ENCODE measurements at regions not wholly inside any gene's neighbourhood (a gene's known extent, or its start where the extent isn't known, plus 50 kb on each side); places are given as distances from the start of the nearest gene placed in this dataset.
A peak's percentile ranks its signal among the peaks of the same experiment; 100 is the strongest.

DNA sequence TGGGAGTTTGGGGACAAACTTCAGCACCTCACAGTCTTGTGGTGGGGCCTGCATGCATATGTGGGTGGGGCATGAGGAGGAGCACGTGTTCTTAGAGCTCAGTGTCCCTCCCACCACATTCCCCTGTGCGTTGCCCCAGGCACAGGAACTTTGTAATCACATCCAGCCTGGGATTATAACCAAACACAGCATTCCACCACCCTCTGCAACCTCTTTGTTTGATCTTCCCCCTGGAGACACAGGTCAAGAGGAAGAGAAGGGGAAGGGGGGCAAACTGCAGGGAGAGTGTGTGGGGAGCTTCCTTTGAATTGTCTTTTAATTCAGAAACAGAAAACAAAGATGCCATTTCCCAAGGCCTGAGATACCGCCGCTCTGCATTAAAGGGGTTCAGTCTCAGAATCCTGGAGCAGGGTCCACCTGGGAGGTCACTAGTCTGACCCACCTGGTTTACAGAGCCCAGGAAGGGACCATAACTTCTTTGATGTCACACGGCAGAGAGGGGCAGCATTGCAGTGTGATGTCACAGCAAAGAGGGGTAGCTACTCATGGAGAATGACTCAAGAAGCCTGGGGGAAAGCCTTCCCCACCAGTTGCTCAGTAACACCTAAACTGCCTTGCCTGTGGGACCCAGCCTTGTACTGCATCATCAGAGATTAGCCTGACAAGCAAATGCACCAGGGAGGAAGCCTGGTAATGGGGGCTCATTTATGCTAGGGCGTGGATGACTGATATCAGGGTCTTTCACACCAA, 106.3 kb upstream of the RNU6-1 start:
- CTCF ChIA-PET: no interaction called here
- H3K27ac ChIP-seq (ENCODE audit: low read depth, low read length): no peak overlapping the region
- ATAC-seq: peak; percentile 85

DNA sequence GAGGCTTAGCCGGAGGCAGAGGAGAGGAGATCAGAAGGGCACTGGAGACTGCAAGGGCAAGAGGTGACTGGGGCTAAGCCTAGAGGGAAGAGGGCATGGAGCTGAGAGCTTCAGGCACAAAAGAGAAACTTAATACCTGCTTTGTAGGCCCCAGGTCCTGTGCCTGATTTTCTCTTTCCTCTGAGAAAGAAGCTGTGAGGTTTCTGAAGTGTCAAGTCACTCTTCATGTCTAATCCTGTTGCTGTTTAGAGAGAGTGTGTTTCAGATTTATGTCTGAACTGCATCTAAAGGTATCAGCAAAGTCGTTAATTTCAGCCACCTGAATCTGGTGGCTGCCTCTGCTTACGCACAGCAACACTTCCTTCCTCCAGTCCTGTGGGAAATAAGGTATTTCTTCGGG, 106.9 kb upstream of the RNU6-1 start:
- BruUV-seq (replicated peaks): no TSS peak
- ChIA-PET RAD21 (ENCODE audit: low non-redundant PET in 1 of 2, low total read pairs in 2 of 2, uncharacterized antibody in 2 of 2, unreplicated experiment in 2 of 2) (no interaction called here), POLR2A (no interaction called here), CTCF (no interaction called here)
- Histone ChIP-seq H3K9ac (ENCODE audit: low read length) (no peak overlapping the region), H3K4me3 (replicated peaks in 1 of 2; ENCODE audit: low read depth in 1 of 2, low read length in 2 of 2) (no peak overlapping the region), H3K27me3 (ENCODE audit: insufficient read depth, low read length) (no peaks in the 10 kb centered on the region), H3K9me3 (ENCODE audit: control insufficient read depth in 1 of 2, insufficient read depth in 1 of 2, low read depth in 1 of 2, low read length in 2 of 2) (no peaks in the 10 kb centered on the region), H3K36me3 (ENCODE audit: control insufficient read depth in 1 of 2, insufficient read depth in 2 of 2, low read length in 2 of 2) (no peaks in the 10 kb centered on the region), H3K27ac (ENCODE audit: low read depth, low read length) (no peak overlapping the region), H4K20me1 (ENCODE audit: insufficient read depth) (no peaks in the 10 kb centered on the region), H3K79me2 (ENCODE audit: insufficient read depth, low read length) (no peaks in the 10 kb centered on the region), H3K4me2 (ENCODE audit: low read length) (0 out of 2 replicates have a peak overlapping the region, but pooled peaks have one; percentile 36), H3K9me2 (ENCODE audit: insufficient read depth) (no peaks in the 10 kb centered on the region), H2AFZ (ENCODE audit: low read depth, low read length, poor library complexity, severe bottlenecking) (no peak overlapping the region), H3K4me1 (ENCODE audit: control insufficient read depth in 1 of 2, insufficient read depth in 2 of 2, low read length in 2 of 2) (peaks cover 18 to 21% of the 10 kb centered on the region in 2 experiments)
- DNase-seq (ENCODE audit: low read depth, low spot score) (no peak), ATAC-seq (peak; percentile 6; the same call in 1 of the 2 replicates)
- intact Hi-C loops (cut with micrococcal nuclease): no loop called here
- TF ChIP-seq POLR2AphosphoS5 (IDR thresholded peaks at IDR 0.05; ENCODE audit: low read depth, low read length) (no peak), YY1 (IDR thresholded peaks at IDR 0.05; ENCODE audit: extremely low read depth, insufficient replicate concordance, low read depth, low read length) (no peak), RAD21 (IDR thresholded peaks at IDR 0.05; ENCODE audit: low read depth) (no peak), EZH2 (IDR thresholded peaks at IDR 0.05) (no peak), FOSL1 (IDR thresholded peaks at IDR 0.05; ENCODE audit: low read depth) (no peak), EGR1 (IDR thresholded peaks at IDR 0.05; ENCODE audit: low read depth) (no peak), JUND (IDR thresholded peaks at IDR 0.05) (no peak), POLR2A (IDR thresholded peaks at IDR 0.05; ENCODE audit: borderline replicate concordance, extremely low read depth, insufficient read depth, insufficient read length) (no peak), SRF (IDR thresholded peaks at IDR 0.05; ENCODE audit: low read depth) (no peak)
- TF ChIP-seq, protein P1, sequence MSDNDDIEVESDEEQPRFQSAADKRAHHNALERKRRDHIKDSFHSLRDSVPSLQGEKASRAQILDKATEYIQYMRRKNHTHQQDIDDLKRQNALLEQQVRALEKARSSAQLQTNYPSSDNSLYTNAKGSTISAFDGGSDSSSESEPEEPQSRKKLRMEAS (IDR thresholded peaks at IDR 0.05): no peak
- TF ChIP-seq, protein P2, sequence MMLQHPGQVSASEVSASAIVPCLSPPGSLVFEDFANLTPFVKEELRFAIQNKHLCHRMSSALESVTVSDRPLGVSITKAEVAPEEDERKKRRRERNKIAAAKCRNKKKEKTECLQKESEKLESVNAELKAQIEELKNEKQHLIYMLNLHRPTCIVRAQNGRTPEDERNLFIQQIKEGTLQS (IDR thresholded peaks at IDR 0.05): no peak
- TF ChIP-seq, protein P3, sequence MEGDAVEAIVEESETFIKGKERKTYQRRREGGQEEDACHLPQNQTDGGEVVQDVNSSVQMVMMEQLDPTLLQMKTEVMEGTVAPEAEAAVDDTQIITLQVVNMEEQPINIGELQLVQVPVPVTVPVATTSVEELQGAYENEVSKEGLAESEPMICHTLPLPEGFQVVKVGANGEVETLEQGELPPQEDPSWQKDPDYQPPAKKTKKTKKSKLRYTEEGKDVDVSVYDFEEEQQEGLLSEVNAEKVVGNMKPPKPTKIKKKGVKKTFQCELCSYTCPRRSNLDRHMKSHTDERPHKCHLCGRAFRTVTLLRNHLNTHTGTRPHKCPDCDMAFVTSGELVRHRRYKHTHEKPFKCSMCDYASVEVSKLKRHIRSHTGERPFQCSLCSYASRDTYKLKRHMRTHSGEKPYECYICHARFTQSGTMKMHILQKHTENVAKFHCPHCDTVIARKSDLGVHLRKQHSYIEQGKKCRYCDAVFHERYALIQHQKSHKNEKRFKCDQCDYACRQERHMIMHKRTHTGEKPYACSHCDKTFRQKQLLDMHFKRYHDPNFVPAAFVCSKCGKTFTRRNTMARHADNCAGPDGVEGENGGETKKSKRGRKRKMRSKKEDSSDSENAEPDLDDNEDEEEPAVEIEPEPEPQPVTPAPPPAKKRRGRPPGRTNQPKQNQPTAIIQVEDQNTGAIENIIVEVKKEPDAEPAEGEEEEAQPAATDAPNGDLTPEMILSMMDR (IDR thresholded peaks at IDR 0.05 in 2 of 3, conservative IDR thresholded peaks at IDR 0.05 in 1 of 3; ENCODE audit: borderline replicate concordance in 1 of 3, insufficient read depth in 1 of 3, low read depth in 2 of 3, low read length in 2 of 3): no peak

More for the DNA sequence above, 106.3 kb upstream of the RNU6-1 start:
- peak overlapping the region; percentile 23 for H2AFZ ChIP-seq (ENCODE audit: low read depth, low read length, poor library complexity, severe bottlenecking)
- no peaks in the 10 kb centered on the region for H3K9me3 ChIP-seq (ENCODE audit: control insufficient read depth in 1 of 2, insufficient read depth in 1 of 2, low read depth in 1 of 2, low read length in 2 of 2)
- no peak for DNase-seq (ENCODE audit: low read depth, low spot score)
- POLR2A ChIA-PET: interaction anchor here (1.0 kb wide), 1 partner anchor 15 kb away, joined by 5 read pairs; no protein-coding TSS in a partner anchor
- no peaks in the 10 kb centered on the region for H3K36me3 ChIP-seq (ENCODE audit: control insufficient read depth in 1 of 2, insufficient read depth in 2 of 2, low read length in 2 of 2)
- no peaks in the 10 kb centered on the region for H3K9me2 ChIP-seq (ENCODE audit: insufficient read depth)
- H4K20me1 ChIP-seq (ENCODE audit: insufficient read depth): no peaks in the 10 kb centered on the region
- TF ChIP-seq TCF7L2 (IDR thresholded peaks at IDR 0.05; ENCODE audit: borderline replicate concordance, extremely low read depth, insufficient read depth, insufficient read length): peak; percentile 73
- TF ChIP-seq, protein P1 (IDR thresholded peaks at IDR 0.05): peak; percentile 26; the same call in 1 of the 2 replicates
- TF ChIP-seq, protein P2 (IDR thresholded peaks at IDR 0.05): no peak
- no peaks in the 10 kb centered on the region for H3K27me3 ChIP-seq (ENCODE audit: insufficient read depth, low read length)
- H3K9ac ChIP-seq (ENCODE audit: low read length): no peak overlapping the region; the same call in 1 of the 2 replicates
- H3K4me1 ChIP-seq (ENCODE audit: control insufficient read depth in 1 of 2, insufficient read depth in 2 of 2, low read length in 2 of 2): peaks cover 21 to 27% of the 10 kb centered on the region in 2 experiments
- intact Hi-C loops (cut with micrococcal nuclease): no loop called here
- H3K79me2 ChIP-seq (ENCODE audit: insufficient read depth, low read length): no peaks in the 10 kb centered on the region
- no TSS peak for BruUV-seq (replicated peaks)
- no peak overlapping the region for H3K4me3 ChIP-seq (replicated peaks in 1 of 2; ENCODE audit: low read depth in 1 of 2, low read length in 2 of 2)
- peak overlapping the region; percentile 36 for H3K4me2 ChIP-seq (ENCODE audit: low read length)
- RAD21 ChIA-PET (ENCODE audit: low non-redundant PET in 1 of 2, low total read pairs in 2 of 2, uncharacterized antibody in 2 of 2, unreplicated experiment in 2 of 2): no interaction called here

Measured in HCT116 (cell line).